HepG2 (cell line): ENCODE measurements at regions not wholly inside any gene's neighbourhood (a gene's known extent, or its start where the extent isn't known, plus 50 kb on each side); places are given as distances from the start of the nearest gene placed in this dataset.

Experiments
- ATAC-seq: fragments of 200-7000 bp; cut with Tn5 transposase; 3 replicates; pipeline ENCODE4 v1.9.1; 2020; ENCODE audit warnings: mild to moderate bottlenecking, moderate library complexity
- BruUV-seq: library from RNA; stranded (reverse); fragments of 400-500 nt; replicated peaks from 2 replicates; lab custom pipeline; 2021; lab: Mats Ljungman, UMichigan
- CTCF ChIA-PET: fragments of 300-600 bp; formaldehyde crosslinking; extraction: SDS; loops from one replicate; lab custom pipeline; 2021; ENCODE audit warnings: low total read pairs, inconsistent platforms, low intra/inter-chr PET ratio; lab: Yijun Ruan, JAX
- POLR2A ChIA-PET: fragments of 350-600 bp; sonication (Branson Sonifier 250); formaldehyde crosslinking; loops from one replicate; lab custom pipeline; 2020; ENCODE audit warnings: antibody characterized with exemption, inconsistent platforms; lab: Yijun Ruan, JAX
- DNase-seq: peaks from one replicate; pipeline ENCODE4 v3.0.0-alpha.2; 2015; ENCODE audit warnings: low spot score
- FAIRE-seq: peaks from 3 replicates; lab custom pipeline; 2011; peaks lifted over from hg19 to GRCh38; lab: Jason Lieb, UNC
- H2AFZ ChIP-seq: one replicate; pipeline ENCODE4 v1.6.1; 2011; ENCODE audit warnings: low read length, inconsistent platforms
- H3K27ac ChIP-seq: fragments of 300-600 bp; 3 replicates; pipeline ENCODE4 v1.8.0; 2011; ENCODE audit warnings: mixed run types, mild to moderate bottlenecking, mixed read lengths, low read length, inconsistent platforms; ENCODE audit not compliant: insufficient read depth; ENCODE audit errors: extremely low read length
- H3K27me3 ChIP-seq, 2 experiments: fragments of 200-600 bp in 1 of 2; 2 replicates in 1 of 2; 3 replicates in 1 of 2; pipeline versions ENCODE4 v1.6.0 to v1.8.0; 2011; ENCODE audit warnings: low read length in 2 of 2, mild to moderate bottlenecking in 2 of 2, moderate library complexity in 2 of 2, inconsistent platforms in 1 of 2; ENCODE audit not compliant: insufficient read depth in 2 of 2, control insufficient read depth in 1 of 2
- H3K36me3 ChIP-seq, 2 experiments: fragments of 200-600 bp in 1 of 2; replicated peaks in 1 of 2; 2 replicates in 1 of 2; 3 replicates in 1 of 2; pipeline versions ENCODE4 v1.5.1 to v1.8.0; 2011; ENCODE audit warnings: low read length in 2 of 2, inconsistent platforms in 1 of 2; ENCODE audit not compliant: insufficient read depth in 2 of 2, control insufficient read depth in 1 of 2
- H3K4me1 ChIP-seq: 2 replicates; pipeline ENCODE4 v1.5.1; 2012; ENCODE audit warnings: low read length, inconsistent platforms; ENCODE audit not compliant: insufficient read depth
- H3K4me2 ChIP-seq: 2 replicates; pipeline ENCODE4 v1.6.0; 2011; ENCODE audit warnings: low read depth, low read length, inconsistent platforms
- H3K4me3 ChIP-seq, 3 experiments: fragments of 200-600 bp in 1 of 3; sonication (generic), shearing (Covaris generic) in 1 of 3; replicated peaks in 1 of 3; 2 replicates each; pipeline ENCODE4 v1.5.1; 2011 to 2016; ENCODE audit warnings: low read length in 3 of 3, inconsistent platforms in 2 of 3, low read depth in 2 of 3, mild to moderate bottlenecking in 2 of 3, control low read depth in 1 of 3, mixed read lengths in 1 of 3; ENCODE audit not compliant: insufficient read depth in 1 of 3
- H3K79me2 ChIP-seq: one replicate; pipeline ENCODE4 v1.6.1; 2011; ENCODE audit warnings: low read length, inconsistent platforms; ENCODE audit not compliant: insufficient read depth
- H3K9ac ChIP-seq: 2 replicates; pipeline ENCODE4 v1.6.0; 2011; ENCODE audit warnings: mild to moderate bottlenecking, low read depth, low read length, inconsistent platforms; ENCODE audit not compliant: insufficient read depth
- H3K9me3 ChIP-seq: 2 replicates; pipeline ENCODE4 v1.5.1; 2012; ENCODE audit warnings: mild to moderate bottlenecking, low read length
- H4K20me1 ChIP-seq: 2 replicates; pipeline ENCODE4 v1.6.0; 2011; ENCODE audit warnings: inconsistent platforms, mild to moderate bottlenecking, low read length, moderate library complexity; ENCODE audit not compliant: insufficient read depth
- JUND ChIP-seq: sonication (generic); formaldehyde crosslinking; IDR thresholded peaks from 2 replicates; pipeline ENCODE4 v1.8.0; 2022; ENCODE audit warnings: mild to moderate bottlenecking, missing genetic modification reagents
- KLF12 ChIP-seq: sonication (generic); formaldehyde crosslinking; IDR thresholded peaks from 2 replicates; pipeline ENCODE4 v1.4.0; 2020; ENCODE audit warnings: missing genetic modification reagents, borderline replicate concordance
- KLF6 ChIP-seq: IDR thresholded peaks from 2 replicates; pipeline ENCODE4 v1.8.0; 2016; ENCODE audit warnings: missing biosample characterization, missing genetic modification reagents
- NFIB ChIP-seq: sonication (generic); formaldehyde crosslinking; IDR thresholded peaks from 2 replicates; pipeline ENCODE4 v1.9.0; 2021; ENCODE audit warnings: missing genetic modification reagents, mild to moderate bottlenecking, borderline replicate concordance
- NR3C1 ChIP-seq: sonication (generic); formaldehyde crosslinking; IDR thresholded peaks from 2 replicates; pipeline ENCODE4 v1.4.0; 2020; ENCODE audit warnings: missing genetic modification reagents
- PCBP2 ChIP-seq: fragments of 200-400 bp; formaldehyde crosslinking; optimal IDR thresholded peaks from 2 replicates; pipeline ENCODE3; 2018; ENCODE audit warnings: low read length, low read depth; ENCODE audit not compliant: poor library complexity, severe bottlenecking
- SAFB2 ChIP-seq: sonication (generic); formaldehyde crosslinking; IDR thresholded peaks from 2 replicates; pipeline ENCODE4 v1.5.1; 2020; ENCODE audit warnings: missing genetic modification reagents, low read depth, mild to moderate bottlenecking, borderline replicate concordance
- SMAD3 ChIP-seq: sonication (generic); formaldehyde crosslinking; IDR thresholded peaks from 2 replicates; pipeline ENCODE4 v1.4.0; 2020; ENCODE audit warnings: missing genetic modification reagents
- TBX2 ChIP-seq: sonication (generic); formaldehyde crosslinking; IDR thresholded peaks from 2 replicates; pipeline ENCODE4 v1.5.0; 2020; ENCODE audit warnings: missing genetic modification reagents, mild to moderate bottlenecking, borderline replicate concordance
- TOPORS ChIP-seq: sonication (generic); formaldehyde crosslinking; IDR thresholded peaks from 2 replicates; pipeline ENCODE4 v1.8.0; 2023; ENCODE audit warnings: mild to moderate bottlenecking, missing genetic modification reagents
- ZNF225 ChIP-seq: sonication (generic); formaldehyde crosslinking; IDR thresholded peaks from 2 replicates; pipeline ENCODE4 v1.4.0; 2020; ENCODE audit warnings: mild to moderate bottlenecking, missing genetic modification reagents
- ZNF543 ChIP-seq: sonication (generic); formaldehyde crosslinking; IDR thresholded peaks from 2 replicates; pipeline ENCODE4 v1.4.0; 2020; ENCODE audit warnings: mild to moderate bottlenecking, missing genetic modification reagents
- ZNF772 ChIP-seq: sonication (generic); formaldehyde crosslinking; IDR thresholded peaks from 2 replicates; pipeline ENCODE4 v1.5.0; 2020; ENCODE audit warnings: mild to moderate bottlenecking, missing genetic modification reagents
- ZNF878 ChIP-seq: sonication (generic); formaldehyde crosslinking; IDR thresholded peaks from 2 replicates; pipeline ENCODE4 v1.8.1; 2023; ENCODE audit warnings: mild to moderate bottlenecking, missing genetic modification reagents, moderate library complexity
- WGBS: methylation state at CpG from one replicate; pipeline ENCODE4 v1.1.6; 2017; ENCODE audit warnings: low lambda C conversion rate; 5-methylcytosine and 5-hydroxymethylcytosine counted together
- in situ Hi-C: cut with HindIII; loops from 2 replicates; pipeline ENCODE4 v1.10.0; 2017; ENCODE audit warnings: low pct_unique_long_range_greater_than_20kb; ENCODE audit not compliant: extremely low pct_ligation_motif_present
- intact Hi-C: fragments of 100-400 bp; cut with micrococcal nuclease; formaldehyde crosslinking; loops from one replicate; pipeline ENCODE4 v1.10.0; 2022; ENCODE audit not compliant: unreplicated experiment
- TF ChIP-seq, protein P1 (sequence below): sonication (generic); formaldehyde crosslinking; IDR thresholded peaks from 2 replicates; pipeline ENCODE4 v1.8.1; 2022; ENCODE audit warnings: mild to moderate bottlenecking, missing genetic modification reagents
- TF ChIP-seq, protein P2 (sequence below): sonication (generic); formaldehyde crosslinking; IDR thresholded peaks from 2 replicates; pipeline ENCODE4 v1.8.0; 2022; ENCODE audit warnings: mild to moderate bottlenecking, missing genetic modification reagents, moderate library complexity
- TF ChIP-seq, protein P3 (sequence below): IDR thresholded peaks from 2 replicates; pipeline ENCODE4 v1.6.1; 2012; ENCODE audit warnings: low read depth, low read length, improper control_type of control experiment

DNA sequence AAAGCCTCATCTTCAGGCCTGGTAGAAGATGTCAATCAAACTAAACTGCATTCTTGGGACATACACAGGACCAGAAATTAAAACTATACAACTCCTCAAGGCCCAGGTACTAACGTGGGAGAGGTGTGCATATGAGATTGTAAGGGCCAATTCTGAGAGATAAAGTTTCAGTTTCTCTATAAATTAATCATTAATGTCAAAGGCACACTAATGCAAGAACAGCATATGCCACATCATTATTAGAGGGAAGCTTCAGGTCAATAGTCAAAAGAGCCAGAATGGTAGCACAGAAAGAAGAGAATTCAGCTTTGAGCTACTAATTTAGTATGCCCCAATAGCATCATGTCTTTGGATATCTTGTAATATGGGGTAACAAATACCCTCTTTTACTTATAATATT lies 744.9 kb upstream of the MGAT4C start:
- Histone ChIP-seq H3K27me3 (no peaks in the 10 kb centered on the region; a peak in 1 of 5 replicates), H3K9me3 (peaks cover 83% of the 10 kb centered on the region), H3K27ac (no peak overlapping the region), H2AFZ (no peak overlapping the region), H3K4me2 (no peak overlapping the region), H3K4me1 (no peaks in the 10 kb centered on the region), H3K79me2 (no peaks in the 10 kb centered on the region), H3K9ac (no peak overlapping the region), H4K20me1 (no peaks in the 10 kb centered on the region), H3K36me3 (no peaks in the 10 kb centered on the region), H3K4me3 (no peak overlapping the region)
- POLR2A ChIA-PET, result no interaction called here
- ATAC-seq, result no peak
- in situ Hi-C loops, result no loop called here
- 0% methylated on average over 1 of the region's 1 CpG for WGBS
- FAIRE-seq, result no peak
- intact Hi-C loops, result no loop called here
- BruUV-seq, result no TSS peak
- no peak for DNase-seq
- TF ChIP-seq TOPORS (CRISPR knock-in tag), result no peak
- TF ChIP-seq, protein P1, sequence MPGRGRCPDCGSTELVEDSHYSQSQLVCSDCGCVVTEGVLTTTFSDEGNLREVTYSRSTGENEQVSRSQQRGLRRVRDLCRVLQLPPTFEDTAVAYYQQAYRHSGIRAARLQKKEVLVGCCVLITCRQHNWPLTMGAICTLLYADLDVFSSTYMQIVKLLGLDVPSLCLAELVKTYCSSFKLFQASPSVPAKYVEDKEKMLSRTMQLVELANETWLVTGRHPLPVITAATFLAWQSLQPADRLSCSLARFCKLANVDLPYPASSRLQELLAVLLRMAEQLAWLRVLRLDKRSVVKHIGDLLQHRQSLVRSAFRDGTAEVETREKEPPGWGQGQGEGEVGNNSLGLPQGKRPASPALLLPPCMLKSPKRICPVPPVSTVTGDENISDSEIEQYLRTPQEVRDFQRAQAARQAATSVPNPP (CRISPR knock-in tag), result no peak
- no peak for TF ChIP-seq ZNF543
- TF ChIP-seq SAFB2 (CRISPR knock-in tag), result no peak
- TF ChIP-seq PCBP2, result no peak
- TF ChIP-seq TBX2, result no peak
- TF ChIP-seq JUND (CRISPR knock-in tag), result no peak
- TF ChIP-seq KLF6 (CRISPR knock-in tag), result no peak
- no peak for TF ChIP-seq SMAD3 (CRISPR knock-in tag)
- TF ChIP-seq NFIB (CRISPR knock-in tag), result no peak
- no peak for TF ChIP-seq KLF12 (CRISPR knock-in tag)
- no peak for TF ChIP-seq ZNF225
- TF ChIP-seq NR3C1, result no peak
- TF ChIP-seq, protein P2, sequence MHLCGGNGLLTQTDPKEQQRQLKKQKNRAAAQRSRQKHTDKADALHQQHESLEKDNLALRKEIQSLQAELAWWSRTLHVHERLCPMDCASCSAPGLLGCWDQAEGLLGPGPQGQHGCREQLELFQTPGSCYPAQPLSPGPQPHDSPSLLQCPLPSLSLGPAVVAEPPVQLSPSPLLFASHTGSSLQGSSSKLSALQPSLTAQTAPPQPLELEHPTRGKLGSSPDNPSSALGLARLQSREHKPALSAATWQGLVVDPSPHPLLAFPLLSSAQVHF, result no peak
- TF ChIP-seq, protein P3, sequence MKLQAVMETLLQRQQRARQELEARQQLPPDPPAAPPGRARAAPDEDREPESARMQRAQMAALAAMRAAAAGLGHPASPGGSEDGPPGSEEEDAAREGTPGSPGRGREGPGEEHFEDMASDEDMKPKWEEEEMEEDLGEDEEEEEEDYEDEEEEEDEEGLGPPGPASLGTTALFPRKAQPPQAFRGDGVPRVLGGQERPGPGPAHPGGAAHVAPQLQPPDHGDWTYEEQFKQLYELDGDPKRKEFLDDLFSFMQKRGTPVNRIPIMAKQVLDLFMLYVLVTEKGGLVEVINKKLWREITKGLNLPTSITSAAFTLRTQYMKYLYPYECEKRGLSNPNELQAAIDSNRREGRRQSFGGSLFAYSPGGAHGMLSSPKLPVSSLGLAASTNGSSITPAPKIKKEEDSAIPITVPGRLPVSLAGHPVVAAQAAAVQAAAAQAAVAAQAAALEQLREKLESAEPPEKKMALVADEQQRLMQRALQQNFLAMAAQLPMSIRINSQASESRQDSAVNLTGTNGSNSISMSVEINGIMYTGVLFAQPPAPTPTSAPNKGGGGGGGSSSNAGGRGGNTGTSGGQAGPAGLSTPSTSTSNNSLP, result no peak
- no peak for TF ChIP-seq ZNF772
- no peak for TF ChIP-seq ZNF878 (CRISPR knock-in tag)
- CTCF ChIA-PET, result no interaction called here
